Activated naive CD8-positive, alpha-beta T cell treated with anti-CD3 and anti-CD28 coated beads, Interleukin-2, amount 50 U/mL, for 16 hours (primary cell): ENCODE measurements at regions not wholly inside any gene's neighbourhood (a gene's known extent, or its start where the extent isn't known, plus 50 kb on each side); places are given as distances from the start of the nearest gene placed in this dataset.
"Not testable (repeated sequence)": the region's sequence is repeated elsewhere in the genome, so short reads cannot be mapped to it uniquely, and the experiment has no call there.

Experiments
- DNase-seq: peaks from one replicate; pipeline ENCODE4 v3.0.0-alpha.2; 2020; ENCODE audit warnings: low read depth, low spot score

DNA sequence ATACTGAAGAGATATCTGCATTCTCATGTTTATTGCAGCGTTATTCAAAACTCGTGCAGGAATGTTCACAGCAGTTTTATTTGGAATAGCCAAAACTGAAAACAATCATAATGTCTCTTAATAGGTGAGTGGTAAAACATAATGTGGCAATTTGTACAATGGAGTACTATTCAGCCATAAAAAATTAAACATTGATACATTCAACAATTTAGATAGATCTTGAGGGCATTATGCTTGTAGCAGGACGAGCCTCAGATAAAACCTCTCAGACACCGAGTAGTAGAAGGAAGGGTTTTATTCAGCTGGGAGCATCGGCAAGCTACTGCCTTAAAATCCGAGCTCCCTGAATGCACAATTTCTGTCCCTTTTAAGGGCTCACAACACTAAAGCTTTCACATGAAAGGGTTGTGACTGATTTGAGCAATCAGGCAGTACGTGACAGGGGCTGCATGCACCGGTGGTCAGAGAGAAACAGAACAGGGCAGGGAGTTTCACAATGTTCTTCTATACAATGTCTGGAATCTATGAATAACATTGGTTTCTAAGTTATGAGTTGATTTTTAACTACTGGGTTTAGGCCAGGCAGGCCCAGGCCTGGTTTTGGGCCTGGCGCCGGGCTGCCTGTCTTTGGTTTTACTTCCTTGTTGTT is 195.3 kb upstream of the PRSS16 start:
- not testable (repeated sequence) for DNase-seq

DNA sequence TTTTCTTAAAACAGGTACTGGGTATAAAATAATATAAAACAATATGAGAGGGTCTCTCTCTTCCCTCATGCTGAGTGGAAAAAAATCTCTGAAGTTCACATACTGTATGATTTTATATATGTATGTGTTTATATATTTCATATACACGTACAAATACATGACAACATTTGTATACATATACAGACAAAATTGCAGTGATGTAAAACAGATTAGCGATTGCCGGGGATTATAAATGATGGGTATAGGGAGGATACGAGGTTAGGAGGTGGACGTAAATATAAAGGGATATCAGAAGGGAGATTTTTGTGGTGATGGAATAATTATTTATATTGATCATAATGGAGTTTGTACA is 194.8 kb upstream of the PRSS16 start:
- no peak for DNase-seq

GRCh38 chr6:27053738-27054137 is 193.8 kb upstream of the PRSS16 start:
- DNase-seq = no peak

DNA sequence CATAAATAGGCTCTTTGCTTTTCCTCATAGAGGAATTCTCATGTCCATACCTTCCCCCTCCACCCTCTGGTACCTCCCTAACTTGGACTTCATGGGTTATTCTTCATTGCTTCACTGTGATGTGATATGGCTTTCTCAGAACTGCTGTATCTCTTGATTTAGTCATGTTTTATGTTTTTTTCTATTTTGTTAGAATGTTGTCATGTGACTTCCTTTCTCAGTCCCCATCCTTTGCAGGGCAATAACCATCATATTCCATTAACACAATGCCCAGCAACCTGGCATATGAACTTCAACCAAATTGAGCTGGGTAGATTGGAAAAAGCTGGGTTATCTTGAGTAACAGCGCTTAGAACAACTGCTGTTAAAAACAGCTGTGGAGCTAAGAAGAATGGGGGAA is 190.9 kb upstream of the PRSS16 start:
- no peak for DNase-seq

DNA sequence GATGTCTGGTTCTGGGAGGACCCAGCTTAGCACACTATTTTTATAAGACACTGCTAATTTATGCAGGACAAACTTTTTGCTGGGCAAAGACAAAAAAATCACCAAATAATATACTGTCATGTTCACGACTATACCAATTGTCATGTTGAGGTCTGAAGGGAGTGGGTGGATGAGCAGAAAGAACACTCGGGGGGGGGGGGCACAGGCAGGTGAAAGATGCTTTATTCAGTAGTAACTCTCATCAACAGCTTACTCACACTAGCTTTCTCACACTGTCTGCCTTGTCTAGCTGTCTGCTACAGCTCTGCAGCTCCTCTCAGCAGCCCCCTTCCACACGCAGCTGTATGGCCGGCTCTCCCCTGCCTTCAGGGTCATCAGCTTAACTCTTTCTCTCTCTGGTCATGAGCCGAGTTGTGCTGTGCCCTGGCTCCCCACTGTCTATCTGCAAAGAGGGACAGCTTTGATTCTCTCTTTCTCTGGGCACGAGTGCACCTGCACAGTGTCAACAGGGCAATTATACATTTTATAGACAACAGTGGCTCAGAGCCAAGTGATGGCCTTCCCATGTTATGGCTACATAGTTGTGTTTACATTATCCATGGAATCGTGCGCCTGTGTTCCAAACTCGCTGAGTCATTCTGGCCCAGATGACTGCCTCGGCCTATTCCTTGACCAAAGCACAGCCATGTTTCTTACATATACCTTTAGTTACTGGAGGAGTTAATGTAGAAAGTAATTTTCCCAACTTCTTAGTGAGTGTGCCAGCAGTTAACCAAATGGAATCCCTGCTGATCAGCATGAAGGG is 187.7 kb upstream of the PRSS16 start:
- no peak for DNase-seq

DNA sequence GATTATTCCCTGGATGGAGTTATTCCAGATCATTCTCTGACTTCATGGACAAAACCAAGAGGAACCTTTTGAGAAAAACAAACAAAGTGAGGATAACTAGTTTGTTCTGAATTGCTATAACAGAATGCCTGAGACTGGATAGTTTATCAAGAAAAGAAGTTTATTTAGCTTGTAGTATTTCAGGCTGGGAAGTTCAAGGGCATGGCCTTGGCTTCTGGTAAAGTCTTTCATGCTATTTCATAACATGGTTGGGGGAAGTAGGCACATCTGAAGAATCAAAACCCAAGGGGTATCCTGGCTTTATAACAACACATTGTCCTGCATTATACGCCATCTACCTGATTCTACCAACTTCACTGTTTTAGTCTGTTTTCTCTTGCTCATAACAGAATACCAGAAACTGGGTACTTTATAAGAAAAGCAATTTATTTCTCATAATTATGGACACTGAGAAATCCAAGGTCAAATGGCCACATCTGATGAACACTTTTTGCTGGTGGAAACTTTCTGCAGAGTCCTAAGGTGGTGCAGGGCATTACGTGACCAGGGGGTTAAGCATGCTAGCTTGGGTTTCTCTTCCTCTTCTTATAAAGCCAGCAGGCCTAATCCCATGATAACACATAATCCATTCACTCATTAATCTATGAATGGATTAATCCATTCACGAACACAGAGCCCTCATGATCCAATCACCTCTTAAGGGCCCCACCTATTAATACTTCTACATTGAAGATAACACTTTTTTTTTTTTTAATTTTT is 186.1 kb upstream of the PRSS16 start:
- no peak for DNase-seq

DNA sequence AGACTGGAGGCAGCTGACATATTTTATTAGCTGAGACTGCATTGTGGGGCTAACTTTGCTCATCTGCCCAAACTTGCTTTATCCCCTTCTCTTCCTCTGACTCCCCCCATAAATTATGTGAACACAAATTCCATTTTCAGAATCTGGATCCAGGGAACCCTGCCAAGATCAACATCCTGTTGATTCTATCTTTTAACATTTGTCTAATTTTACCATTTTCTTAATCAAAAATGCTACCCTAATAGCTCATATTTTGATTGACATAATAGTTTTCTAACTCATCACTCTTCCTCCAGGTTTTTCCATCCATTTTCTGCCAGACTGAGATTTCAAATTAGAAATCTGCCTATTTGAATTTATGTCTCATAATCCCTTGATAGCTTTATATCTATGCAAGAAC is 184.7 kb upstream of the PRSS16 start:
- DNase-seq = no peak

- no peak for DNase-seq
Observed at GRCh38 chr6:27065183-27065582, 182.3 kb upstream of the PRSS16 start.

GRCh38 chr6:27066381-27066780 is 181.1 kb upstream of the PRSS16 start:
- no peak for DNase-seq

GRCh38 chr6:27066802-27067201 is 180.7 kb upstream of the PRSS16 start:
- no peak for DNase-seq

- no peak for DNase-seq
Observed at GRCh38 chr6:27073441-27073840, 174.1 kb upstream of the PRSS16 start.

- DNase-seq = no peak
Observed at GRCh38 chr6:27076116-27076515, 171.4 kb upstream of the PRSS16 start.

GRCh38 chr6:27078734-27079357 is 168.7 kb upstream of the PRSS16 start:
- DNase-seq = no peak

GRCh38 chr6:27081188-27081587 is 166.3 kb upstream of the PRSS16 start:
- no peak for DNase-seq

GRCh38 chr6:27081931-27082330 is 165.6 kb upstream of the PRSS16 start:
- no peak for DNase-seq

DNA sequence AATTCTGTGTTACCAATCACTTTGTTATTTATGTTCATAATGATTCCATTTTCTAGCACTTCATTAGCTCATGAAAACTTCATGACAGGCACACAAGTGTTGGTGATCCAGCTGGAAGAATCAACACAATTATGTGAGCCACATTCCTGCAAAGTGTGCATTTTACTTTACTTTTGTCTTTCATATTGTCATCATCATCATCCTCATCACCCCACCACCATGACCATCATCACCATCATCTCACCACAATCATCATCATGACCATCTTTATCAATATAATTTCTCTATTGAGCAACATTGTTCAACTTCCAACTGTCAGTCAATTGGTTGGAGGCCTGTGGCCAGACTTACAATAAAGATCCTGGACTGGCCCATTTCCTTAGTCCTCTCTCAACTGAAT is 159.4 kb upstream of the PRSS16 start:
- DNase-seq = no peak

- no peak for DNase-seq
Observed at GRCh38 chr6:27091661-27092315, 155.7 kb upstream of the PRSS16 start.

GRCh38 chr6:27092316-27092692 is 155.2 kb upstream of the PRSS16 start:
- DNase-seq = no peak

DNA sequence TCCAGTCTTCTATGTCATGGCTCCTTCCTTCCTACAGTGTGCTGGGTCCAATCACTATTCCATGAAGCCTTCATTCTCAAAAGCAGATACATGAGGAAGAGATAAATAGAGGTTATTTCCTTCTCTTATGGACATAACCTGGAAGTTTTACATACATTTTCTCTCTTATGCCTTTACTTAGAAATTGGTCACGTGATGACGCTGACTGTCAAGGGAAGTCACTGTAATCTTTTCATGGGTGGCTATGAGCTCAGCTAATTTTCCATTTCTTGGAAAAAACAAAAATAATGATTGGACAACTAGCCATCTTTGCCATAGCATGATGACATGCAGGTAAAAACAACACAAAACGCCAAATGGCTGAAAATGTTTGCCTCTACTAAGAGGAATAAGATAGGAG is 151.6 kb upstream of the PRSS16 start:
- DNase-seq = no peak

DNA sequence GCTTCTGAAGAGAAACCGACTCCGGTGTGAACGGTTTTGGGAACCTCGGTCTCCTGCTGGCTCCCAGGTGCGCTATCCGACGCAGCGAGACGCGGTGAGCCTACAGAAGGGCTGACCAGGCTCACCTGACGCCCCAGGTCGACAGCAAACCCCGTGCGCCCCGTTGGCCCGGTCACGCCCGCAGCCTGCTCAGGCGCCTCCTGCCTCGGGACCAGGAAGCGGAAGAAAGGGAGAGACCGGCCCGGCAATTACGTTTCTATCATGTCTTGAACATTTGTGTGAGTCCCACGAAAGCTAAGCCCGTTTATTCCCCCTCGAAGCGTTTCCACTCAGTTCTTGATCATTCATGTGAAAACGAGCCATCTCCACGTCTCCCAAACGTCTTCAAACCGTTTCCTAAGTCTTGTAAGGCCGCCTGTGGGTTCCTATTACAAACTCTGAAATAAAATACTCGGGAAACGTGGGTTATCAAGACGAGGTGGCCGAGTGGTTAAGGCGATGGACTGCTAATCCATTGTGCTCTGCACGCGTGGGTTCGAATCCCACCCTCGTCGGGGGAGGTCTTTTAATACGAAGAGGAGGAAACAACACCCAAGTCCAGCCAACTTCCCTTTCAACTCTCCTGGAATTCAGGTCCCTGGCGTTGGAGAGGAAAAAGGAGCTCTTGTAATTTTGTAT is 150.5 kb upstream of the PRSS16 start:
- DNase-seq = no peak

DNA sequence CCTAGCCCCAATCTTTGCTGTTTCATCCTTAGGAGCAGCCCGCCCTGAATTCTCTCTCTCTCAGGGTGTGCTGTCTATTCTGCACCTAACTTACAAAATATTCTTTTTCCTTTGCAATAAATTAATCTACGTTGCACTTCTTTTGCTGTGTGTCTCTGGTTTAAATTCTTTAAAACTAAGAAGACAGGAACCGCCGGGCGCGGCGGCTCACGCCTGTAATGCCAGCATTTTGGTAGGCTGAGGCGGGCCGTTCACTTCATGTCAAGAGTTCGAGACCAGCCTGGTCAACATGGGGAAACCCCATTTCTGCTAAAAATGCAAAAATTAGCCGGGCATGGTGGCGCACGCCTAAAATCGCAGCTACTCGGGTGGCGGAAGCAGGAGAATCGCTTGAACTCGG is 148.5 kb upstream of the PRSS16 start:
- DNase-seq = no peak
